ENCODE measurements at regions not wholly inside any gene's neighbourhood (a gene's known extent, or its start where the extent isn't known, plus 50 kb on each side); places are given as distances from the start of the nearest gene placed in this dataset.

- Mint-ChIP-seq H3K9me3 (peaks cover 0 to 9% (median 1%) of the 10 kb centered on the region in 7 donors), H3K36me3 (no peaks in the 10 kb centered on the region), H3K4me1 (peaks cover 46% of the 10 kb centered on the region), H3K27me3 (ENCODE audit: low read depth in 3 of 3) (peaks cover 26 to 49% (median 30%) of the 10 kb centered on the region in 3 donors), H3K4me3 (peak overlapping the region; percentile 66 to 89), H3K27ac (peak overlapping the region in 4 of 7 donors; percentile 20 to 62 (median 27))
- Histone ChIP-seq H3K27me3 (ENCODE audit: control insufficient read depth in 2 of 2, insufficient read depth in 2 of 2, low read length in 2 of 2) (peaks cover 0 to 7% of the 10 kb centered on the region in 2 donors), H3K4me2 (replicated peaks; ENCODE audit: extremely low read depth, low read length, poor library complexity, severe bottlenecking) (peak overlapping the region; percentile 61), H2AFZ (ENCODE audit: insufficient read depth, low read depth, low read length, poor library complexity, severe bottlenecking) (peak overlapping the region; percentile 83), H4K20me1 (ENCODE audit: insufficient read depth, low read length) (no peaks in the 10 kb centered on the region), H3K27ac (ENCODE audit: low read depth in 1 of 2, low read length in 2 of 2) (no peak overlapping the region), H3K4me3 (replicated peaks in 1 of 3; ENCODE audit: low read depth in 2 of 3, low read length in 3 of 3) (peak overlapping the region in 1 of 3 experiments; percentile 43), H3K9me3 (replicated peaks in 1 of 2; ENCODE audit: control insufficient read depth in 1 of 2, insufficient read depth in 1 of 2, low read length in 2 of 2) (peaks cover 0 to 3% of the 10 kb centered on the region in 2 donors), H3K79me2 (ENCODE audit: insufficient read depth, low read length) (no peaks in the 10 kb centered on the region), H3K9ac (ENCODE audit: insufficient read depth, low read length, poor library complexity, severe bottlenecking) (peak overlapping the region; percentile 51), H3K36me3 (replicated peaks in 1 of 2; ENCODE audit: control insufficient read depth in 1 of 2, insufficient read depth in 2 of 2, low read length in 2 of 2) (no peaks in the 10 kb centered on the region), H3K4me1 (ENCODE audit: control insufficient read depth in 1 of 2, insufficient read depth in 2 of 2, low read length in 2 of 2) (peaks cover 26 to 31% of the 10 kb centered on the region in 2 donors)
- TF ChIP-seq, protein P1, sequence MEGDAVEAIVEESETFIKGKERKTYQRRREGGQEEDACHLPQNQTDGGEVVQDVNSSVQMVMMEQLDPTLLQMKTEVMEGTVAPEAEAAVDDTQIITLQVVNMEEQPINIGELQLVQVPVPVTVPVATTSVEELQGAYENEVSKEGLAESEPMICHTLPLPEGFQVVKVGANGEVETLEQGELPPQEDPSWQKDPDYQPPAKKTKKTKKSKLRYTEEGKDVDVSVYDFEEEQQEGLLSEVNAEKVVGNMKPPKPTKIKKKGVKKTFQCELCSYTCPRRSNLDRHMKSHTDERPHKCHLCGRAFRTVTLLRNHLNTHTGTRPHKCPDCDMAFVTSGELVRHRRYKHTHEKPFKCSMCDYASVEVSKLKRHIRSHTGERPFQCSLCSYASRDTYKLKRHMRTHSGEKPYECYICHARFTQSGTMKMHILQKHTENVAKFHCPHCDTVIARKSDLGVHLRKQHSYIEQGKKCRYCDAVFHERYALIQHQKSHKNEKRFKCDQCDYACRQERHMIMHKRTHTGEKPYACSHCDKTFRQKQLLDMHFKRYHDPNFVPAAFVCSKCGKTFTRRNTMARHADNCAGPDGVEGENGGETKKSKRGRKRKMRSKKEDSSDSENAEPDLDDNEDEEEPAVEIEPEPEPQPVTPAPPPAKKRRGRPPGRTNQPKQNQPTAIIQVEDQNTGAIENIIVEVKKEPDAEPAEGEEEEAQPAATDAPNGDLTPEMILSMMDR (IDR thresholded peaks at IDR 0.05): no peak
- intact Hi-C loops (cut with micrococcal nuclease): no loop called here
- no peak for DNase-seq
- WGBS (ENCODE audit: insufficient coverage): 17% methylated on average over 17 of the region's 22 CpGs
Observed at GRCh38 chr22:35480627-35481550, 59.7 kb upstream of the RASD2 start.

DNA sequence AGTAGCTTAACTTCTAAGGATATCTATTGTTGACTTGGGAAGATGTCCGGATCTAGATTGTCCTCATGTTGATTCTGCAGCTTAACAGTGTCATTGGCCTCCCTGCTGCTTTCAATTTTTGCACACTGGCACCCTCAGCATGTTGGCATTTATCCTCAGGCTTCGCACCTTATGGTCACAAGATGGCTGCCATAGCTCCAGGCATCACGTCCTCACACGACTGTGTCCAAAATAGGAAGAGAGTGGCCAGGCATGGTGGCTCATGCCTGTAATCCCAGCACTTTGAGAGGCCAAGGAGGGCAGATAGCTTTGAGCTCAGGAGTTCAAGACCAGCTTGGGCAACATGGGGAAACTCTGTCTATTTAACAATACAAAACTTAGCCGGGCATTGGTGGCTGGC is 58.3 kb upstream of the RASD2 start:
- H3K27me3 Mint-ChIP-seq (ENCODE audit: low read depth in 3 of 3): peaks cover 15 to 38% (median 30%) of the 10 kb centered on the region in 3 donors
- Histone ChIP-seq H3K9me3 (replicated peaks in 1 of 2; ENCODE audit: control insufficient read depth in 1 of 2, insufficient read depth in 1 of 2, low read length in 2 of 2) (peaks cover 0 to 3% of the 10 kb centered on the region in 2 donors), H3K4me3 (replicated peaks in 1 of 3; ENCODE audit: low read depth in 2 of 3, low read length in 3 of 3) (no peak overlapping the region), H2AFZ (ENCODE audit: insufficient read depth, low read depth, low read length, poor library complexity, severe bottlenecking) (no peak overlapping the region), H3K27ac (ENCODE audit: low read depth in 1 of 2, low read length in 2 of 2) (no peak overlapping the region), H3K9ac (ENCODE audit: insufficient read depth, low read length, poor library complexity, severe bottlenecking) (no peak overlapping the region), H3K27me3 (ENCODE audit: control insufficient read depth in 2 of 2, insufficient read depth in 2 of 2, low read length in 2 of 2) (peaks cover 0 to 1% of the 10 kb centered on the region in 2 donors), H3K79me2 (ENCODE audit: insufficient read depth, low read length) (no peaks in the 10 kb centered on the region), H3K4me2 (replicated peaks; ENCODE audit: extremely low read depth, low read length, poor library complexity, severe bottlenecking) (no peak overlapping the region), H3K4me1 (ENCODE audit: control insufficient read depth in 1 of 2, insufficient read depth in 2 of 2, low read length in 2 of 2) (peaks cover 23 to 26% of the 10 kb centered on the region in 2 donors), H3K36me3 (replicated peaks in 1 of 2; ENCODE audit: control insufficient read depth in 1 of 2, insufficient read depth in 2 of 2, low read length in 2 of 2) (no peaks in the 10 kb centered on the region), H4K20me1 (ENCODE audit: insufficient read depth, low read length) (no peaks in the 10 kb centered on the region)
- TF ChIP-seq, protein P1 (IDR thresholded peaks at IDR 0.05): no peak
- no peak overlapping the region for H3K4me3 Mint-ChIP-seq
- intact Hi-C loops (cut with micrococcal nuclease): no loop called here
- H3K9me3 Mint-ChIP-seq: peaks cover 0 to 9% (median 1%) of the 10 kb centered on the region in 7 donors
- no peak for DNase-seq
- H3K36me3 Mint-ChIP-seq: no peaks in the 10 kb centered on the region
- H3K4me1 Mint-ChIP-seq: peaks cover 34% of the 10 kb centered on the region
- H3K27ac Mint-ChIP-seq: peak overlapping the region in 1 of 7 donors; percentile 30
- 98% methylated on average over 5 of the region's 5 CpGs for WGBS (ENCODE audit: insufficient coverage)

Measured in CD14-positive monocyte (primary cell).